ENCODE measurements at regions not wholly inside any gene's neighbourhood (a gene's known extent, or its start where the extent isn't known, plus 50 kb on each side); places are given as distances from the start of the nearest gene placed in this dataset.
"Not testable (repeated sequence)": the region's sequence is repeated elsewhere in the genome, so short reads cannot be mapped to it uniquely, and the experiment has no call there.

- DNase-seq: no peak
Observed at GRCh38 chr18:60200558-60200957, 172.0 kb downstream of the MC4R start.

DNA sequence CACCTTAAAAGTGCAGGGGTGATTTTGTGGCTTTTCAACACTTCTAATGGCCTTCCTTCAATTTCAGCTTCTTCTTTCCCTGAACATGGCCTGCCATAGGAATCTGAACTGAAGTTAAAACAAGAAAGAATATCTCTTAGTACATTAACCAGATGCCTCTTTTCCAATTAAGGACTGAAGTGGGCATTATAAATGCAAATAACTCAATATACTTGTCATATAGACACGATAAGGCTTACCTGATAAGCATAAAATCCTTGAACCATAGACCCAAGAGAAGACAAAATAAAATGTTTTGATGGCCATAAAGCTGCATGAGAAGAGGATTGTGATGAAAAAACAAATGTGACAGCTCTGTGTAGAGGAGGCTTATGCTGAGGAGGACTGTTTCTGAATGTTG is 173.1 kb downstream of the MC4R start:
- DNase-seq: no peak

DNA sequence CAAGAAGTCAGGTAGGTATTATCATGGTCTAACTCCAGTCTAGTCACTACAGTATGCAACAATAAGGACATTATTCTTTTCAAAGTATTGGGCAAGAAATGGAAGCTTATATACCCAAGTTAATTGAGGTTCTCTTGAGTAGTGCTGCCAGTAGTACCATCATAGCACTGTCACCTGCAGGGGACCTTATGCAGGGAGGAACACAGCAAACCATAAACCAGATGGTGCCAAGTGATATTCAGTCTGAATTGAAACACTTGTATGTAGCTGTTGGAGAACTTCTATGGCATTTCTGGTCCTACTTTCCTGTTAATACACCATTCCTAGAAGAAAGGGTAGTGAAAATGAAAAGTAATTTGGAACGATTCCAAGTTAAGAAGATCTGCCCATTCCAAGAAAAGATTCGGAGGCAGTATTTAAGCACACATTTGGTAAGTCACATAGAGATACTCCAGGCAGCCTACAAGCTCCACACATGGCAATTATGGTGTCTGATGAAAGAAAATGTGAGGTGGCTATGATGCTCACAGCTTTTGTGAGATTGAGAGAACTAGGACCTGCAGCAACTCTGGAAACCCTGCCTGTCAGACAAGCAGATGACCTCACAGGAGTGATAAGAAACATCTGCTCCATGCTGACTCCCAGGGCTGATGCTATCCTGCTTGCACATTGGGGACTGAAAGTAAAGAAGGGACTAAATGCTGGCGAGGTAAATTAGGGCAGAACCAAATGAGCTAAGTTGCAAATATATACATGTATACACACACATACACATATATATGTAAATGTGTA is 174.7 kb downstream of the MC4R start:
- DNase-seq: no peak

- no peak for DNase-seq
Observed at GRCh38 chr18:60196836-60197606, 175.6 kb downstream of the MC4R start.

DNA sequence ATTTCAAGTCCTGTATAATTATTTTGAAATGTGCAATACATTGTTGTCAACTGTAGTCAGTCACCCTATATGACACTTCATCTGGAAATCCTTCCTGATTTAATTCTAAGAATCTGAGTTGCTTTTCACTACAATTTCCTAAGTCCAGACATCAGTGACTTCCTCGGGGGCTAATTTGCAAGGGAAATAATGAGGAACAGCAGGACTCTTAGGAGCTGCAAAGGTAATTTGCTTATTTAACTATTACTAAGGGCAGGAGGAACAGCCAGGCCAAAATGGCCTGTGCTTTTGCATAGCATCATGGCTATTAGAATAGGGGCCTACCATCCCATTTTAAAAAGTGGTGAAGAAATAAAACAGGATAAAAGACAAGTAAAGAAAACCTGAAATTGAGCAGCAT is 178.8 kb downstream of the MC4R start:
- DNase-seq: no peak

GRCh38 chr18:60191926-60192325 is 180.6 kb downstream of the MC4R start:
- DNase-seq: no peak

DNA sequence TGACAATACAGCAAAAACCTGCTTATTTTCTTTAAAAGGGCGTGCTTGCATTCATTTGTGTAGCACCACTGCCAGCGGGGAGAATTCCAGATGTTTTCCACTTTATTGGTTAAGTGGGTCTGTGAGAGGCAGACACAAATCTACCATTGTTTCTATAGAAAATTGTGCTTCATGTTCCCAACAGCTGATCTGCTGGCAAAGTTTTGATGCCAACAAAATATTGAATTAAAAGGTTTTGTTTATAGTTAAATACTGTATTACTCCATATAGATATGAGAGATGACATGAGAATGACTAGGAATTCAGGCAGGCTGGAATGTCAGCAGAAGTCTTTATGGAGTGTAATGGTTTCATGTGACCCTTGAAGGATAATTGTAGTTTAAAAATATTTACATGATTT is 182.7 kb downstream of the MC4R start:
- DNase-seq: no peak

DNA sequence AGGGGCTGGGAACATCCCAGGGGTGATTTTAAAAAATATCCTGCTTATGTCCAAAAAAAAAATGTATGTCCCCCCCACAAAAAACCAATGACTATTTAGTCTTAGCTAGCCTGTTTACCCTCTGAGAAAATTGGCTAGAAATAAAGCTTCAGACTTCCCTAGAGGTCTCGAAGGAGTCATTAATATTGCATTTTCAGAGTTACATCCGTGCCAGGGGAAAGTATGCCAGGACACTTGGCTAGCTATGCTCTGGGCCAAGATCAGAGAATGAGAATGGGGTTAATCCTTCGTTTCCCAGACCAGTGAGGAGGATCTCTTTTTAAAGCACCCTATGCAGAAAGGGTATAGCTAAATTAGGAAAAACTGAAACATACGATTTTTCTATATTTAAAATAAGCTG is 183.6 kb downstream of the MC4R start:
- no peak for DNase-seq

- DNase-seq: no peak
Observed at GRCh38 chr18:60182223-60182622, 190.4 kb downstream of the MC4R start.

GRCh38 chr18:60180671-60181070 is 191.9 kb downstream of the MC4R start:
- DNase-seq: no peak

- DNase-seq: not testable (repeated sequence)
Observed at GRCh38 chr18:60178224-60178623, 194.4 kb downstream of the MC4R start.

DNA sequence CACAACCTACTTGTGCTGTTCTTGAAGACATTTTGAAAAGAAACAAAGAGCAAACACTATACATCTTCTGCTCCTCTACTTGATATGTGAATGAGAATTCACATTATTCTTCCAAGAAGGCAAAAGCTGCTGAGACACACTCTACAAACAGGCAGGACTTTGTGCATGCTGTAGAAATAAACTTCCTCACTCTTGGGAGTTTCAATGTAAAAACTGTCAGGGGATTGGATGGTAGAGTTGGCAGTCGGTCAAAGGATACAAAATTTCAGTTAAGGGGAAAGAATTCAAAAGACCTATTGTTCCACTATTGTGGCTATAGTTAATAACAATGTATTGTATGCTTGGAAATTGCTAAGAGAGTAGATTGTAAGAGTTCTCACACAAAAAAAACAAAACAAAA is 196.3 kb downstream of the MC4R start:
- no peak for DNase-seq

- no peak for DNase-seq
Observed at GRCh38 chr18:60174832-60175231, 197.7 kb downstream of the MC4R start.

GRCh38 chr18:60172030-60172429 is 200.5 kb downstream of the MC4R start:
- DNase-seq: no peak

DNA sequence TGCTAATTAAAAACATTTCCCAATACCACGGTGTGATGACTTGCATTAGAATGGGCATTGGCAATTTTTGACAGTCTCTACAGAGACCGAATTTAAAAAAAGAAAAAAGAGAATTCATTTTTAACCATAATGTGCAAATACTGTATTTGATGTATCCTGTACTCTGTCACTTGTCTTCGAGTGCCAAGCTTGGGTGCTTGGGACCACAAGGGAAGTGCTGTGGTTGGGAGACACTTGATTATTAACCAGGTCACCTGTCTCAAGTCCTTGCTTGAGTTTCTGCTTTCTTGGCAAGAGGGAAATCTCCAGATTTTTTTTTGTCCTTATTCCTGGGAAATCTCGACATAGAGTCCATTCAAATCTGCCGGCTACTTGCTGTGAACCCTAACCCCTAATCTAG is 209.0 kb downstream of the MC4R start:
- DNase-seq: no peak

DNA sequence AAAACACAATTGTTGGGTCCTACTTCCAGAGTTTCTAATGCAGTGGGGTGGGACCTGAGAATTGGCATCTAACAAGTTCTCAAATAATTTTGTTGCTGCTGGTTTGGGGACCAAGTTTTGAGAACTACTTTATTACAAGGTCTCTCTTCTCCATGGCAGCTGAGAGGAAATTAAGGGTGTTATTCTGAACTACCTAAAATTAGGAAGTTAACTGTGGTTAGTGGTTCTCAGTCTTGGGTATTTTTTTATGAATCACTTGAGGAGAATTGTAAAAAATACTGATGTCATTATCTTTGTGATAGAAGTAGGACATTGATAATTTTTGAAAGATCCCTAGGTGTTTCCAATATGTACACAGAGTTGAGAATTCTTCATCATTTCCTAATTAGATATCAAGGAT is 210.2 kb downstream of the MC4R start:
- no peak for DNase-seq

GRCh38 chr18:60157810-60158209 is 214.8 kb downstream of the MC4R start:
- no peak for DNase-seq

DNA sequence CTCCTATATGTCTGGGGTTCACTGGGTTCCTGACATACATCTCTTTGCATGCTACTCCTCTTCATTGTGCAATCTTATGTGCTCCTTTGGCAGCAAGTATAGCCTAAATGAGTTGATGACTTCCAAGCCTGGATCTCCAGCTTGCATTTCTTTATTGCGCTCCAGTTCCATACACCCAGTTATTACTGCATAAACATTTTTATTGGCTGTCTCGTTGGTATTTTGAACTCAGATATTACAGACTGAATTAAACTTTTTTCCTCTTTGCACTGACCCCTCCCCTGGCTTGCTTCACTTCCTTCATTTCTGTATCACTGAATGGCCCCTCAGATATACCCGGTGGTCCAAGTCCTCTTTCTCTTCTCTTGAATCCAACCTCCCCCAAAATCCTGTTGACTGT is 219.2 kb downstream of the MC4R start:
- no peak for DNase-seq

GRCh38 chr18:60149316-60149715 is 223.3 kb downstream of the MC4R start:
- no peak for DNase-seq

DNA sequence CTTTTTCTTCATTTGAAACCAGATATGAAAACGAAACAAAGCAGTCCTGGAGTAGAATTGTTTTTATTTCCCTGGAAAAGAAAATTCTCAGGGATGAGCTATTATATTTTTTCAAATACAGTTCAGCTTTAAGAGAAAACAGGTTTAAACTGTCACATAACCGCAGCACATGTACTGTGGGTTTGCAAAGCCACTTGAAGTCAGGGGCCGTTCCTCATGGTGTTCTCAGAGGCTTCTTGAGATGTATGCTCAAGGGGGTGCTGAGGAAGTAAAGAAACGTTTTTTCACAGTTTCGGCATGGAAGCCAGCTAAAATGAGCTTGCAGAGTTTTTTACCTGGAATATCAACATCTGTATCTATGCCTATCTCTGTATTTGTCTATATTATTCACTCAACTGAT is 225.3 kb downstream of the MC4R start:
- DNase-seq: no peak

DNA sequence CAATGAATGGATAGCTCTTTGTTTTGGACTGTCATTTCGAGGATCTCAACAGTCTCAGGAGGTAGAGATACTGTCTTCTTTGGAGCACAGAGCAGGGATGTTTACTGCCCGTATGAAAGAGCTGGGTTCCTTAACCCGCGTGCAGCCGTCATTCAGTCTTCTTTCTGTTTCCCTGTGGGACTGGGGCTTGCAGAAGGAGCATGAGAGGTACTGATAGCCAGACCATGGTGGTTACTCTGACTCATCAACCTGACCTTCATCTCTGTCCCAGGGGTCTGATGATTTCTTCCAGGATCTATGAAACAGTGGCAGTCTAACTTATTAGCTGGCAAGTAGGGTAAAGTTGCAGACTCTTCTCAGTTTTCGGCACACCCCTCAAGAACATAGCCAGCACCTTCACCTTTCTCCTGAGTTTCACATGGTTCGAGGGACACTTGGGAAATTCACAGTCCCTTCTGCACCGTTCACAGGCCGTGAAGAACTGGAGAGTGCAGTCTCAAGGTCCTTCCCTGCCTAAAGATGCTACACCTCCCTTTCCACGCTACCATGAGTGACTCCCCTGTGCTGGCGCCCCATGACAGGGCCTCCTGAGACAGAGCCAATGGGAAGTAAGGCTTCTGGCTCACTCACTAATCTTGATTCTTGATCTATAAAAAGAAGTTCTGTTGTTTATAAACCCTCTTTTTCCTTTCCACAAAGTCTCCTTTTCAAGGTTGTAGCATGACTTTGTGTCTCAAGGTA is 226.2 kb downstream of the MC4R start:
- DNase-seq: no peak

DNA sequence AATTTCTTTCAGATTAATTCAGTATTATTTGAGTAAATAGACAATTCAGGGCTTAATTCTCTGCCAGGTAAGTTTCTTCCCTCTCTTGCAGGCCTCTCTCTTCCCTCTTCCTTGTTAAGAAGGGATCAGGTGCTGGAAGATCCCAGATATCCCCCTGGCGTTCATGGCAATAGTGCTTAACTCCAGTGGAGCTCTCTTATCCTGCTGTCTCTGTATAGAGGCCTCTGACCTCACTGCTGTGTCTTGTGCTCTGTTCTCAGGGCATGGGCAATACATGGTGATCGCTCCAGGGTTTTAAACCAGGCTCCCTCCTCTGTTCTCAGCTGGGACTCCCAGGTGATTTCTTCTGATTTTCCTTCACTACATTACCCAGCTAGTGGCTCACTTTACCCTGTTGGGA is 226.8 kb downstream of the MC4R start:
- no peak for DNase-seq

DNA sequence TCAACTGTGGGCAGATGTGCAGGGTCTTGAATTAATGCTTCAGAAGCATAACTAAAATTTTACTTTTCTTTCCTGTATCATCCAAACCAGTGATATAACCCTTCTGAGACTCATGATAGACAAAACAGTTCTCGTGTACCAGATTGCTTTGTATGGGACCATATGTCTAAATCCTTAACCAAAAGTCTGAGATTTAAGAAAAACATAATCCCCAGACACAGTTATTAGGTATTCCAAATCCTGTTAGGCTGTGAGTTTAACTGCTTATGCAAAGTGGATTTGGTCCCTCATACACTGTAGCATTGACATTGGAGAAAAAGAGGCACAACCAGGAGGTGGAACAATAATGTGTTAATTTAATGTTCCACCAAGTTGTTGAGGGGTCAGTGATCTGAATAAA is 235.0 kb downstream of the PMAIP1 start:
- no peak for DNase-seq

- no peak for DNase-seq
Observed at GRCh38 chr18:60130284-60130683, 230.5 kb downstream of the PMAIP1 start.
